ENCODE measurements at regions not wholly inside any gene's neighbourhood (a gene's known extent, or its start where the extent isn't known, plus 50 kb on each side); places are given as distances from the start of the nearest gene placed in this dataset.
"Not testable (repeated sequence)": the region's sequence is repeated elsewhere in the genome, so short reads cannot be mapped to it uniquely, and the experiment has no call there.

- H3K9me3 Mint-ChIP-seq (ENCODE audit: low read depth); H3K4me3 Mint-ChIP-seq; H3K27ac Mint-ChIP-seq; H3K27me3 Mint-ChIP-seq; DNase-seq; ATAC-seq; H3K4me1 Mint-ChIP-seq; CTCF ChIA-PET: not testable (repeated sequence)
- peaks cover 14% of the 10 kb centered on the region for H3K36me3 Mint-ChIP-seq
These were observed 84.7 kb downstream of the METTL2B start for GRCh38 chr7:128561116-128561722.

DNA sequence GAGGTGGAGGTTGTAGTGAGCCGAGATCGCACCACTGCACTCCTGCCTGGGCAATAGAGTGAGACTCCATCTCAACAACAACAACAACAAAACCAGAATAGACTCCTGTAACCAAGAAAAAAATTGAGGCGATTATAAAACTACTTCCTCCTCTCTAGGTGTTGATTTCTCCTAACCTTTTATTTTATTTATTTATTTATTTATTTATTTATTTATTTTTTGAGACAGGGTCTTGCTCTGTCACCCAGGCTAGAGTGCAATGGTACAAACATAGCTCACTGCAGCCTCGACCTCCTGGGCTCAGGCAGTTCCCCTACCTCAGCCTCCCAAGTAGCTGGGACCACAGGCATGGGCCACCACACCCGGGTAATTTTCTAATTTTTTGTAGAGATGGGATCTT is 86.2 kb downstream of the METTL2B start:
- H3K9me3 Mint-ChIP-seq (ENCODE audit: low read depth); ATAC-seq; H3K4me3 Mint-ChIP-seq; H3K27ac Mint-ChIP-seq; CTCF ChIA-PET; DNase-seq; H3K27me3 Mint-ChIP-seq; H3K4me1 Mint-ChIP-seq: not testable (repeated sequence)
- H3K36me3 Mint-ChIP-seq: peaks cover 14% of the 10 kb centered on the region

DNA sequence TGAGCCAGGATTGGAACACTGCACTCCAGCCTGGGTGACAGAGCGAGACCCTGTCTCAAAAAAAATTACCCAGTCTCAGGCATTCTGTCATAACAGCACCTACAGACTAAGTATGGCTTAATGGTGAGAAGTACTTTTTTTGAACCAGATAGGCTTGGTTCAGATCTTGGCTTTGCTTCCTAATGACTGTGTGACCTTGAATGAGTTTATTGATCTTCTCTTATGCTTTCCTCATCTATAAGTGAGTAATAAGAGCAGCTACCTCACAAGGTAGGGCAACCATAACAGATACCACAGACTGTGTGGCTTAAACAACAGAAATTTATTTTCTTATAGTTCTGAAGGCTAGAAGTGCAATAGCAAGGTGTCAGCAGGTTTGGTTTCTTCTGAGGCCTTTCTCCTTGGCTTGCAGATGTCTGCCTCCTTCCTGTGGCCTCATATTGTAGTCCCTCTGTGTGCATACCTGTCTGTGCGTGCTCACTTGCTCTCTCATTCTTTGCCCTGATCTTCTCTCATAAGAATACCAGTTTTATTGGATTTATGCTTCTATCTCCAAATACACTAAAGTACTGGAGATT is 87.7 kb downstream of the METTL2B start:
- Mint-ChIP-seq H3K36me3 (peaks cover 17% of the 10 kb centered on the region), H3K27ac (peak overlapping the region; percentile 15)
- H3K9me3 Mint-ChIP-seq (ENCODE audit: low read depth); DNase-seq; H3K27me3 Mint-ChIP-seq; H3K4me1 Mint-ChIP-seq; CTCF ChIA-PET; H3K4me3 Mint-ChIP-seq: not testable (repeated sequence)
- peak; percentile 23 for ATAC-seq

GRCh38 chr7:128564932-128565864 is 88.7 kb downstream of the METTL2B start:
- H3K27me3 Mint-ChIP-seq; ATAC-seq; DNase-seq; H3K27ac Mint-ChIP-seq; H3K4me3 Mint-ChIP-seq; CTCF ChIA-PET; H3K4me1 Mint-ChIP-seq; H3K9me3 Mint-ChIP-seq (ENCODE audit: low read depth): not testable (repeated sequence)
- H3K36me3 Mint-ChIP-seq: peaks cover 15% of the 10 kb centered on the region

- H3K4me1 Mint-ChIP-seq; H3K27me3 Mint-ChIP-seq; H3K9me3 Mint-ChIP-seq (ENCODE audit: low read depth); CTCF ChIA-PET; ATAC-seq; H3K27ac Mint-ChIP-seq; H3K4me3 Mint-ChIP-seq; DNase-seq: not testable (repeated sequence)
- H3K36me3 Mint-ChIP-seq: peaks cover 21% of the 10 kb centered on the region
These were observed 96.8 kb upstream of the GARIN1A start for GRCh38 chr7:128575277-128575676.

DNA sequence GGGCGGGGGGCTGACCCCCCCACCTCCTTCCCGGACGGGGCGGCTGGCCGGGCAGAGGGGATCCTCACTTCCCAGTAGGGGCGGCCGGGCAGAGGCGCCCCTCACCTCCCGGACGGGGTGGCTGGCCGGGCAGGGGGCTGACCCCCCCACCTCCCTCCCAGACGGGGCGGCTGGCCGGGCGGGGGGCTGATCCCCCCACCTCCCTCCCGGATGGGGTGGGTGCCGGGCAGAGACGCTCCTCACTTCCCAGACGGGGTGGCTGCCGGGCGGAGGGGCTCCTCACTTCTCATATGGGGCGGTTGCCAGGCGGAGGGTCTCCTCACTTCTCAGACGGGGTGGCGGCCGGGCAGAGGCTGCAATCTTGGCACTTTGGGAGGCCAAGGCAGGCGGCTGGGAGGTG is 95.1 kb upstream of the GARIN1A start:
- CTCF ChIA-PET; H3K4me1 Mint-ChIP-seq; ATAC-seq; H3K27me3 Mint-ChIP-seq; H3K9me3 Mint-ChIP-seq (ENCODE audit: low read depth); H3K27ac Mint-ChIP-seq; H3K4me3 Mint-ChIP-seq; DNase-seq: not testable (repeated sequence)
- peaks cover 16% of the 10 kb centered on the region for H3K36me3 Mint-ChIP-seq

DNA sequence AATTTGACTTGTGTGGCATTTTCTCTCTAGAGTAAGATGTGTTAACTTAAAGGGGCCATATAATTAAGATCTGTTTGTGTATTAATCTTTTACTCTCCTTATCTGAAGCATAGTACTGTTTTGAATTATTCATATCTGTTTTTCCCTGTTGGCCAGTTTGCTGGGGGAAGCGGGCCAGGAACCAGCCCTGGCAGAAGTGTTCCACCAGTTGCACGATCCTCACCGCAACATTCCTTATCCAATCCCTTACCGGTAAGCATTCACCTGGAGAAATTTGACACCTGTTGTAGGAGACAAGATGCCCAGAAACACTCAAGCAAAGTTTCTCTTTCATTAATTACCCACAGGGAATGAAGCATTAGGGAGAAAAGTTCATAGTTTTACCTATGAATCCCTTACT is 92.2 kb upstream of the GARIN1A start:
- H3K27ac Mint-ChIP-seq; DNase-seq; H3K4me3 Mint-ChIP-seq; CTCF ChIA-PET; H3K27me3 Mint-ChIP-seq; H3K4me1 Mint-ChIP-seq; H3K9me3 Mint-ChIP-seq (ENCODE audit: low read depth); ATAC-seq: not testable (repeated sequence)
- peaks cover 22% of the 10 kb centered on the region for H3K36me3 Mint-ChIP-seq

DNA sequence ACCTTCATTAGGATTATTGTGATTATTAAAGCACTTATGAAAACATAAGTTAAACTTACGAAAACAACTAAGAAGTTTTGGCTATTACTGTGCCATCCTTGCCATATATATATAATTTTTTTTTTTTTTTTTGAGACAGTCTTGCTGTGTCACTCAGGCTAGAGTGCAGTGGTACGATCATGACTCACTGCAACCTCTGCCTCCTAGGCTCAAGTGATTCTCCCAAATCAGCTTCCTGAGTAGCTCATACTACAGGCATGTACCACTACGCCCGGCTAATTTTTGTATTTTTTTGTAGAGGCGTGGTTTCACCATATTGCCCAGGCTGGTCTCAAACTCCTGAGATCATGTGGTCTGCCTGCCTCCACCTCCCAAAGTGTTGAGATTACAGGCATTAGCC is 91.0 kb upstream of the GARIN1A start:
- DNase-seq; CTCF ChIA-PET; ATAC-seq; H3K4me1 Mint-ChIP-seq; H3K9me3 Mint-ChIP-seq (ENCODE audit: low read depth); H3K4me3 Mint-ChIP-seq; H3K27me3 Mint-ChIP-seq; H3K27ac Mint-ChIP-seq: not testable (repeated sequence)
- H3K36me3 Mint-ChIP-seq: peaks cover 18% of the 10 kb centered on the region

DNA sequence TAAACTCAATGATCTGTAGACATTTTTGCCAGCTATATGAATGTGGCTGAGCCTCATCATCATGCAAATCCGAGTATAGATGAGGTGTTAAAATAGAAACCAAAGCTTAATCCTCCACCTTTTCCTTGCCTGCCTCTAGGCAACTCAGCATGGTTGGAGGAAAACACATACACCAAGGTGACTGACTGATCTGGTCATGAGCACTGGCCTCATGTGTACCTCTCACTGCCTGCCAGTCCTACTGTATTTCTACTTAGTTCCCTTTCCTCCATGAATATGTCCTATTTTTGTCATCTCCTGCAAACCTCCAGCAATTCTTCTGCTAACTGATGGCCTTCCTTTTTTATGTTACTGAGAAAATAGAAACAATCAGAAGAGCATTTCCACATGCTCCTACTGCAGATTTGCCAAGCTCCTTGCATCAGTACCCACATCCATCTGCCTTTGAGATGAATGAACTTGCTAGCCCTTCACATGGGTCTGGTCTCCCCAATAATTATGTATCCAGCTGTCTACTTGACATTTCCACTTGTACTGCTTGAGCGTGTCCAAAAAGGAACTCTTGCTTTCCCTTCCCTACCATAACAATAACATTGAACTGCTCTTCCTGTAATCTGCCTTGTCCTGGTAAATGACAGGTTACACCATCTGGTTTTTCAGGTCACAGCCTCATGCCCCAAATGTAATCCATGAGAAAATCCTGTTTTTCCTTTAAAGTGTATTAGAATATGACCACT is 90.1 kb upstream of the GARIN1A start:
- H3K4me3 Mint-ChIP-seq; ATAC-seq; H3K9me3 Mint-ChIP-seq (ENCODE audit: low read depth); H3K27ac Mint-ChIP-seq; H3K27me3 Mint-ChIP-seq; H3K4me1 Mint-ChIP-seq; CTCF ChIA-PET; DNase-seq: not testable (repeated sequence)
- H3K36me3 Mint-ChIP-seq: peaks cover 24% of the 10 kb centered on the region

GRCh38 chr7:128586715-128587114 is 85.4 kb upstream of the GARIN1A start:
- H3K27me3 Mint-ChIP-seq; ATAC-seq; H3K4me3 Mint-ChIP-seq; H3K9me3 Mint-ChIP-seq (ENCODE audit: low read depth); DNase-seq; CTCF ChIA-PET; H3K4me1 Mint-ChIP-seq; H3K27ac Mint-ChIP-seq: not testable (repeated sequence)
- H3K36me3 Mint-ChIP-seq: peaks cover 26% of the 10 kb centered on the region

- H3K9me3 Mint-ChIP-seq (ENCODE audit: low read depth): no peaks in the 10 kb centered on the region
- ATAC-seq: no peak
- no peak overlapping the region for H3K4me3 Mint-ChIP-seq
- no peaks in the 10 kb centered on the region for H3K4me1 Mint-ChIP-seq
- CTCF ChIA-PET: no interaction called here
- H3K36me3 Mint-ChIP-seq: peaks cover 29% of the 10 kb centered on the region
- DNase-seq: no peak
- no peaks in the 10 kb centered on the region for H3K27me3 Mint-ChIP-seq
- H3K27ac Mint-ChIP-seq: no peak overlapping the region
These were observed 80.4 kb upstream of the GARIN1A start for GRCh38 chr7:128591705-128592104.

DNA sequence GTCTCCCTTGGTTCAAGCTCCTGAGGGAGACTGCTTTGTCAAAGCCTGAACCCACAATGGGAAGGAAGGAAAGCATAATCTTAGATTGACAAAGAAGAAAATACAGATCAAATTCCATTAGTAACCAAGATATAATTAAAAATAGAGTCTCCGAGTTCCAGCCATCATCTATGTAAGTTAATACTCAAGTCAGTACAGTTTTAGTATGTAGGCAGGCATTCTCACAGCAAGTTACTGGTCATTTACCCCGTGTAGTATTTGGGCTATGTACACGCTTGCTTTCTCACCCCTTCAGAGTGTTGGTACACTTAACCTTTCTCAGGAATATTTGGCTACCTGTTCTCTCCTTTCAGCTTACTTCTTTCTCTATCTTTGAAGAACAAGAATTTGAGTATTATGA is 79.9 kb upstream of the GARIN1A start:
- H3K4me1 Mint-ChIP-seq; H3K4me3 Mint-ChIP-seq; ATAC-seq; H3K27me3 Mint-ChIP-seq; CTCF ChIA-PET; H3K27ac Mint-ChIP-seq; H3K9me3 Mint-ChIP-seq (ENCODE audit: low read depth); DNase-seq: not testable (repeated sequence)
- peaks cover 29% of the 10 kb centered on the region for H3K36me3 Mint-ChIP-seq

- H3K9me3 Mint-ChIP-seq (ENCODE audit: low read depth); H3K27ac Mint-ChIP-seq; H3K4me3 Mint-ChIP-seq; H3K4me1 Mint-ChIP-seq; DNase-seq; ATAC-seq; H3K27me3 Mint-ChIP-seq; CTCF ChIA-PET: not testable (repeated sequence)
- peaks cover 34% of the 10 kb centered on the region for H3K36me3 Mint-ChIP-seq
These were observed 78.0 kb upstream of the GARIN1A start for GRCh38 chr7:128594061-128594460.
